Stimulated activated CD8-positive, alpha-beta memory T cell treated with anti-CD3 and anti-CD28 coated beads, Interleukin-4, amount 100 ng/mL, for 1 hour (primary cell): ENCODE measurements at regions not wholly inside any gene's neighbourhood (a gene's known extent, or its start where the extent isn't known, plus 50 kb on each side); places are given as distances from the start of the nearest gene placed in this dataset.

Experiments used
- DNase-seq, 2 donors: peaks; one replicate each; pipeline ENCODE4 v3.0.0-alpha.2; 2020; ENCODE audit warnings: low read depth in 2 of 2, low spot score in 1 of 2

DNA sequence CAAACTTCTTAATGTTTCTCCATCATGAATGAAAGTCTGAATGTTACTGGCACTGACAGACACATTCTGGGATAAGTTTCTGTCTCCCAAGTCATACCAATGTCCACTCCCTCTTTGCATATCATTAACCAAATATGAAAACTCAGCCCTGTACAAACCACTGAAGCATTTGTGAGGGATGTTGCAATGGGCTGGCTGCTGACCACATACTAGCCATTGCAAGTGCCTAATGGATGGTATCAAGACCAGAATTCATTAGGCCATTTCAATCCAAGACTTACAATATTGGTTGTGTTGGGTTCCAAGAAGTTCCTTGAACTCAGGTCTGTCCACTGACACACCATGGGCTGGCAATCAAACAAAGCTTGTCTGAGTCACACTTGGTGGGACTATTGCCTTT is 73.8 kb downstream of the CBLN2 start:
- DNase-seq: no peak

DNA sequence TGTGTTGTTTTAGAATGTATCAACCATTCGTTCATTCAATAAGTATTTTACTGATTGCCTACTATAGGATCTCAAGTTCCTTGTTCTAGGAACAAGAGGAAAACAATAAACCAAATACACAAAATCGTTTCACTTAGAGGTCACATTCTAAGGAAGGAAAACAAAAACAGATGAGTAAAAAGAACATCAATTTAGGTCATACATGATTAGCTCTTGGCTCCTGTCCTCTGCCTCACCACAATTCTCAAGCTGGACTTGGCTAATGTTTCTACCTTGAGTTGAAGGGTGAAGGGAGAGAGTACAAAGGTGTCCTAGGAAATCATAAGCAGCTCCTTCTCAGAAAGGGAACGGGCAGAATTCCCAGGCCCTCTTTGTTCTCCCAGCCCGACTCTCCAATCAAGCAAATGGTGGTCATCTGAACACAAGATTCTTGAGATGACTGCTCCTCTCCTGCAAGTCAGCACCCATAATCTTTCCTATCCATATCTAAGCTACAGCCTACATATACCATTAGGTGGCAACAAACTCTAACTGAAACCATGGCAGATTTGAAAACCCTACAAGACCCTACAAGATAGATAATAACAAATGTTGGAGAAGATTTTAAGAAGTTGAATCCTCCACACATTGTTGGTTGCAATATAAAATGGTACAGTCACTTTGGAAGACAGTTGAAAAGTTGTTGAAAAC is 76.0 kb downstream of the CBLN2 start:
- DNase-seq: no peak

DNA sequence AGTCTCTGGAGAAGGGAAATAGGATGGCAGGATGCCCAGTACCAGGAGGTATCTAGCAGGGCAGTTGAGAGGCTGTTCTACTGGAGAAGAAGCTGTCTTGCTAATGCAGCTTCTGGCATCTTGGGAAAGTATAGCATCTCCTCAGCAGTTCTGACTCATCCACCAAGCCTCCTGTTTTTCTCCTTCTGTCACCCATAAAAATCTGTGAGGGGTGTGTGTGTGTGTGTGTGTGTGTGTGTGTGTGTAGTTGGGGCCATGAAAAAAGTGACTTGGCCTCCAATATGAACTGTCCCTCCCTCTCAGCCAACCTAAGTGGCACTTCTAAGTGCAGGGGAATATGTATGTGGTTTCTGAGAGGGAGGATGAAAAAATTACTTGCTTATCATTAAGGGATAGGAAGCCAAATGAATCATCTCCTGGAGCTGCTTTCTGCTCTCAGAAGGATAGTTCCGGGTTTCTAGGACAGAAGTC is 83.9 kb downstream of the CBLN2 start:
- DNase-seq: no peak

DNA sequence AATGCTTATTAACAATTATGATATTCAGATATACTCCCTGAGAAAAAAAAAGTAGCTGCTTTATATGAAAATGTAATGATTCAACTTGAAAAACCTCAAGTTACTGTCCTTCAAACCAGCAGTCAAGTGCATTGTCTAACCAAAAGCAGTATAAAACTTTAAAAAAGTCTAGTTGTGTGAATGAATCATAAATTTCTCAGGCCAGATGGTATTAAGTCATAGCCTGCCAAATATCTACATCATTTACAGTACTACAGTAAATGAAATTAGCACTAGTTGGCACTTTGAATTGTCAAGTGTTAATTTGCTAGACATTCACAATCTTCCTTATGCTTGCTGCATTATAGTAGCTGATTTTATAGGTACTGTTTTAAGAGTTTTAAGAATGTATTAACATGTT is 85.9 kb downstream of the CBLN2 start:
- DNase-seq: no peak

DNA sequence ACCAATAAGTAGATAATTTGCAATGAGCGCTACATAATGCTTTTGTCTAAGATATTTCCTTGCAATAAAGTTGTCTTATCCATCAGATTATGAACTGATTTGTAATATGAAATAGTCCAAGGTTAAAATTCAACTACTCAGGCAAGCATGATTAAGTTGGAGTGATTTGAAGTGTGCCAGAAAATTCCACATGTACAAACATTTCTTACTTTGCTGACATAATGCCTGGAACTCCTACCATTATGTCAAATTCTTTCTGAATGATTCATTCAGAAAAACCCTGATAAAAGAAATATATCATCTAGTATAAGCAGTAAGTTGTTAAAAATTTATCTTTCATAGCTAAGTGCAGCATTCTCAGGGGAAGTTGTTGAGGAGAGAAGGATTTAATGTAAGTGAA is 87.3 kb downstream of the CBLN2 start:
- DNase-seq: no peak

DNA sequence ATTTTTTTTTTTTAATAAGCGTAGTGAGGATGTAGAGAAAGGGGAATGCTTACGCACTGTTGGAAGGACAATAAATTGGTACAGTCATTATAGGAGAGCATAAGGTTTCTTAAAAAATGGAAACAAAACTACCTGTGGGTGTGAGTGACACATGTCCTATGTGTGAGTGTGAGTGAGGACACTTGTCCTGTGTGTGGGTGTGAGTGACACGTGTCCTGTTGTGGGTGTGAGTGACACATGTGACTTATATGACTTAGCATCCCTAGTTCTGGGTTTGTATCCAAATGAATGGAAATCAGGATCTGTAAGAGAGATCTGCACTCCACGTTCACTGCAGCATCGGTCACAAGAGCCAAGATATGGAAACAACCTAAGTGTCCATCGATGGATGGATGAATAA is 91.8 kb downstream of the CBLN2 start:
- DNase-seq: no peak

DNA sequence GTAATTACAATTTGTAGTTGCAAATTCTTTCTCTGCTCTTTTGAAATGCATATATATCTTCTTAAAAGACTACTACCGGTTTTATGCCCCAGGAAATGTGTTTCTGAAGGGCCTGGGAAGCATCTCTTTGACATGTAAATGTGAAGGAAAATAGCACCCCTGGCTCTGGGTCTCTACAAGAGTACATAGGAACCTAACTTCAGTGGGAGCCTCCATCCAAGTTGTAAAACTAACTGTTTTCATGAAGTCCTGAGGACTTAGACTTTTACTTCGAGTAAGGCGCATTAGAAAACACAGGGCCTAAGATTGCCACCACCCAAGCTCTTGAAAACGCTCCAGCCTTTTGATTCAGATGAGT is 99.4 kb downstream of the CBLN2 start:
- DNase-seq: no peak

DNA sequence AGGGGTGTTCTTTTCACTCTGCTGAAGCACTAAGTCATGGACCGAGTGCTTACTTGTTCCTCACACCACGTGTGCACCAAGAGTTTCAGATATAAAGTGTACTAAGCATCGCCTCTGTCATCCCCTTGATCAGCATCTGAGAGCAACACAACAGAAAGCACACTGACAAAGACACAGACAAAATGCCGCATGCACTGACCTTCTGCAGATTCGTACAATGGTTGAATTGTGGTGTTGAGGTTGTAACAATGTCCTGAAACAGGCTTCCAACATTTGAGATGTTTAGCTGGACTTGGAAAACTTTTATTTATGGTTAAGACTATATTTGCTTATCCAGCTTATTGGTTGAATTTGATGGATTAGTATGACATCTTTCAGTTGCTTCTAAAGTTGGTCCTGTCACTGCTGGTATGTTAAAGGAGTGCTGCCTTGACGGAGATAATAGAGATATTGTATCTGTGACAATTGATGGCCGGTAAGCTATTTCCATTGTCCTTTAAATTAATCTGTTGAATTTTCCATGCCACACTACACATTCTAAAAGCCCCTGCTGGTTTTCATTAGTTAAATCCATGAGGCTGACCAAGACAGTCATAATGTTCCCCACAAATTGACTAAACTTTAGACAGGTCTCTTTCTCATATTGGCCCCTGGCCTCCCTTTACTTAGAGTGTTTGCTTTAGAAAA is 99.9 kb downstream of the CBLN2 start:
- DNase-seq: no peak

DNA sequence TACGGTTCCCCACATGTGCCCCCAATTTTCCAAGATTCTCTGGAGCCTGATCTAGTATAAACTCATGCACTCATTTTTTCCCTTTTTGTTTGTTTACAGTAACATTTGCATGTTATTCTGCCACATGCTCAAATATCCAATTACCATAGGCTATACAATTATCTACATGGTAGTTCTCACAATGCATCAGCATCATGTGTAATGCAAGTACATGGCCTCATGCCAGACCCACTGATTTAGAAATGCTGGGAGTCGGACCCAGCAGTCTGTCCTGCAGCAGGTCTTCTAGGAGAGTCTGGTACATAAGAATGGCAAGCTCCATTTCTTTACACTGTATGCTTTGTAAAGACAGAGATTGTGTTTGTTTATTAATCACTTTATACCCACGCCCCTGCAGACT is 107.7 kb downstream of the CBLN2 start:
- no peak for DNase-seq

DNA sequence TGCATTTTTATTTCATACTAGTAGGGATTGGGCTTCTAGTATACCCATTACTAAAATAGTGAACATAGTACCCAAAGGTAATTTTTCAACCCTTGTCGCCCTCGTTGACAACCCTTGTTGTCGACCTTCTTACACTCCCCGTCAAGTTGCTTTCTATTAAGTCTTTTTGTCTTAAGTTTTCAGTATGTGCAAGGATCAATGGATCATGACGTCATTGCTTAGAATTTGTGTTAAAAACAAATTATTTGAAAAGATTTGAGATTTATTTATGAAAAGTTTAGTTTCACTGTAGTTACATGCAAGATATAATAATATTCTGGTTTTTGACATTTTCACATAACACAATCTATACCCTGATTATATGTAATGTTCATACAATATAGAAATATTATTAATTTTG is 110.4 kb downstream of the CBLN2 start:
- DNase-seq: no peak

DNA sequence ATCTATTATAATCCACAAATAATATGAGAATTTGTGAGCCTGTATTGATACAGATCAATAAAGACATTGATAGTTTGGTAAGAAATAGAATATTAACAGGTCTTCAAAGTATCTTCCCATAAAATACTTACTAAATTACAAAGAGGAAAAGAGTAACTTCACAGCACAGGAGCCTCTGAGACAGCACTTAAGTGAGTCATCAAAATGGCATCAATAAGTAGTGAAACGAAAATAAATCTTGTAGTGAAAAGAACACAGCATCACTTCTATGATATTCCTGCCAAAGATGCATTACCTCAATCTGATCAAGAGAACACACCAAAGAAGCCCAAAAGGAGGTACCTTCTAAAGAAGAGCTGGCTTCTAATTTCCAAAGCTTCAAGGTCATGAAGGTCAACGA is 116.4 kb downstream of the CBLN2 start:
- no peak for DNase-seq

DNA sequence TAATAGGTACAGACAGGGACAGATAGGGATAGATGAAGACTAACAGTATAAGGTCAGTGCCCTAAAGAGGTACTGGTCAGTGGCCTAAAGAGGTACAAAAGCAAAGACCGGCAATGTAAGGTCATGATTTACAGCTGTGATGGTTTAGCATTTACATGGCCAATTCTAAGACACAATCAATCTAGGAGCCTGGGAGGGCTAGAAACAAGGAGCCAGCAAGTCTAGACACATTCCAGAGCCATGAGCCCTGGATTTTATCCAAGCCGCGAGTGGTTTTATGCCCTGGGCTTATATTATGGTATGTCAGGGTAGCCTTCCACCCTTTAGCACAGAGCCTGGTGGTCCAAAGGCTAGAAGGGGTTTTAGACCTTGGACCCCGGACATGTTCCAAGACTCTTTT is 124.2 kb downstream of the CBLN2 start:
- DNase-seq: no peak

DNA sequence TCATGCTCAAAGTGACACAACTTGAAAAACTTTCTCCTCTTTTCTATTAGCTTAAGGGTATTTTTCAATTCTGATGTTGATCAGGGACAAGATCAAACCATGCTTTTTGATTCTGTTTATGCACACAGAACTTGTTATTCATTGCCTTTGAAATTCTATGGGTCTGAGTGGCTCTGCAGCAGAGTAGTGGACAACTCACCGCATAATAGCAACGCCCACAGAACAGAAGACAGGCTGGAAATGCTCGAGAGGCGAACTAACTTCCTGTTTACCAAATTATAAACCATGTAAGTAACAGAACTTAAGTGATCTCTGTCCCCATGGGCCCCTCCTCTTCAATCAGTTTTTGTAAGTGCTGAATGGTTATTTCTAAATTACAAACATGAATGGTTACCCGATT is 131.2 kb downstream of the CBLN2 start:
- no peak for DNase-seq

DNA sequence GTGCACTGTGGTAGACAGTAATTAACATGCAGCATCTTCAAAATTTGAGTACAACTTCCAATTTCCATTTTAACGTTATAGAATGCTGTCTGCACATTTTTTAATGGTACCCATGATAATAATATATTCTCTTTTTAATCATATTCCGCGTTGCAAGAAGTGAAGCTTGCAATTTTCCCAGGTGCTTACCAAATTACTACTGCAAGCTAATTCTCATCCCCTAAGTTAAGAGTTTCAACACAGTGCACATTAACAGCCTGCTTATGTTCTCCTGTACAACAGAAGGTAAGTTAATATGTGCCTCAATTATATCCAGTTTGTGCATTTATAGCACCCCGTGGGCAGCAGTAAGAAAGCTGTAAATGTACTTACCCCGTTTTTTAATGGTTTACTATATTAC is 132.9 kb downstream of the CBLN2 start:
- no peak for DNase-seq

DNA sequence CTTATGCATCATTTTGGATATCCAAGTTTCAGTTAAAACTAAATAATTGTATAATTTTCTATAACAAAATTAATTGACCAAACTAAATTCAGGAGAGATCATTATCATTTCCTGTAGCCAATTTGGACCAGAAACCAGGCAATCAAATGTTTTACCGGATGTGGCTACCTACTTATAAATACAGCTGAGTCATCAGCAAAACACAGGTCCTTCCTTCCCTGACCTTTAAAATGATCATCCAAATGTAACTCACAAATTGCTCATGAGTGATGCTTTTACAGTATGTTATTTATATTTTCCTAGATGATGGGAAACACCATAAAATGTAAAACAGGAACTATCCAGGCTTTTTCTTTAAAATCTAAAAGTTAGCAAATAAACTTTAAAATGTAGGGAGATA is 133.7 kb downstream of the CBLN2 start:
- no peak for DNase-seq

DNA sequence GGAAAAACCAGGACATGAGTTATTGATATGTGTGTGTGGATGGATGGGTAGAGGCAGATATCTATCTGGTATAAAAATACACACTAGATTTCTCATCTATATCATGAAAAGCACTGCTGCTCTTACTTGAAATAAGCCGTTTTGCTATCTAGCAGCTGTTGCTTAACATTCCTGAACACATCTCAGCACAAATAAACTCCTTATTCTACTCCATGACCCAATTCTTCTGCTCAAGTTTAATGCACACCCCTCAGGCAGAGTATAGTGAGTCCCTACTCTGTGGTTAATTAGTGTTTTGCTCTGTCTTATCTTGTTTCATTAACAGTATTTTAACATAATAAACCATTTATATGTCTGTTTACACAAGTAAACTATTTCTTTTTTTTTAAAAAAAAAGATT is 134.2 kb downstream of the CBLN2 start:
- DNase-seq: no peak

DNA sequence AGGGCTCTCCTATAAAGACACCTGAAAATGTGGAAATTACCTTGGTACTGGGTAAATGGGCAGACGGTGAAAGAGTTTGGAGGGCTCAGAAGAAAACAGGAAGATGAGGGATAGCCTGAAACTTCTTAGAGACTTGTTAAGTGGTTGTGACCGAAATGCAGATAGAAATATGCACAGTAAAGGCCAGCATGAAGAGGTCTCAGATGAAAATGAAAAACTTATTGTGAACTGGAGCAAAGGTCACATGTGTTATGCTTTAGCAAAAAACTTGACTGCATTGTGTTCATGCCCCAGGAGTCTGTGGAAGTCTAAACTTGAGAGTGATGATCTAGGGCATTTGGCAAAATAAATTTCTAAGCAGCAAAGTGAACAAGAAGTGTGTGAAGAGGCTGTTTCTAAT is 137.1 kb downstream of the CBLN2 start:
- DNase-seq: no peak

DNA sequence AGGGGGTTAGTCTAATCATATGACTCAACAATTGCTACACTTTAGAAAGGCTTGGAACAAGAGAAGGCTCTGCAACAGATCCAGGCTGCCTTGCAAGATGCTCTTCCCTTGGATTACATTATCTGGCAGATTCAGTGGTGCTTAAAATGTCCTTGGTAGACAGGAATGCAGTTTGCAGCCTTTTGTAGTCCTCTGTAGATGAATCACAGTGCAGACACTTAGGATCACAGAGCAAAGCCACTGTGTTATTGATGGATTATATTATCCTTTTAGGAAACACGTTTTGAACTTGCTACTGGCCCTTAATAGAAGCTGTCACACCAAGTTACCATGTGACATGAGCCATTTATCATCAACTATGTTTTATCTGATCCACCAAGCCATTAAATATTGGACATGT is 152.2 kb downstream of the CBLN2 start:
- no peak for DNase-seq

DNA sequence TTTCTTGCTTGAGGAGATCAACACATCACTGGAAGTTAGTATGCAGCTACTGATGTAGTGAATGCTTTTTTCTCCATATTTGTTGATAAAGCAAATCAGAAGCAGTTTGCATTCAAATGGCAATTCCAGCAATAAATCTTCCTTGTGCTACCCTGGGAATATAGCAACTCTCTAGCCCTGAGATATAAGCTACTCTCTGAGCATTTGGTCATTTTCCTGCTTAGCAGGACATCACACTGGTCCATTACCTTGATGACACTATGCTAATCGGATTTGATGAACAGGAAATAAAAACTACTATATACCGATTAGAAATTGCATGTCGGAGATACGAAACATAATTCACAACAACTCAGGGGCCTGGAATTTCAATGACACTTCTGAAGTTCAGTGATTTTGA is 152.7 kb downstream of the CBLN2 start:
- DNase-seq: no peak

DNA sequence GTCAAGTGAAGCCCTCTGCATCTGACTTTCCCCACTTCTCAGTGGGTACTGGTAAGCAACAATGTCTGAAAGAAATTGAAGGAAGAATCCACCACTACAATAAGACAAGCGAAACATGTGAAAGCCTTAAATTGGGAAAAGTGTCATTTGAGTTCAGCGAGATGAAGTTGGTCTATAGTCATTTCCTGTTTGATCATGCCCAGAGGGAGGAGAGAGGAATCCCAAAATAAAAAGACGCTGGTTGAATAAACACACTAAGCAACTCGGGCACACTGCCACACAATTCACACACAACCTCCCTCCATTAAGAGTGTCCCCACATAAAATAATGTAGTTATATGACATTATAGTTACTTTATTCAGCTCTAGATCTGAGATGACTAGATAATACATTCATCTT is 166.1 kb downstream of the CBLN2 start:
- DNase-seq: no peak

DNA sequence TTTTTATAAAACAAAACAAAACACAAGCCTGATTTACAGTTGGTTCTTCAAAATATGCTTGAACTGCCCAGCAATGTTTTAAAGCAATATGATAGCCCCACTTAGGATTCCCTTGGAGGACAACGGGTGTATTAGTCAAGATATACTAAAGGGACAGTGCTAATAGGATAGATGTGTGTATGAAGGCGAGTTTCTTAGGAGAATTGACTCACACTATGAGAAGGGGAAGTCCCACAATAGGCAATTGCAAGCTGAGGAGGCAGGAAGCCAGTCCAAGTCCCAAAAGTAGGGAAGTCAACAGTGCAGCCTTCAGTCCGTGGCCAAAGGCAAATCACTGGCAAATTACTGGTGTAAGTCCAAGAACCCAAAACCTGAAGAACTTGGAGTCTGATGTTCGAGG is 167.9 kb downstream of the CBLN2 start:
- DNase-seq: no peak

DNA sequence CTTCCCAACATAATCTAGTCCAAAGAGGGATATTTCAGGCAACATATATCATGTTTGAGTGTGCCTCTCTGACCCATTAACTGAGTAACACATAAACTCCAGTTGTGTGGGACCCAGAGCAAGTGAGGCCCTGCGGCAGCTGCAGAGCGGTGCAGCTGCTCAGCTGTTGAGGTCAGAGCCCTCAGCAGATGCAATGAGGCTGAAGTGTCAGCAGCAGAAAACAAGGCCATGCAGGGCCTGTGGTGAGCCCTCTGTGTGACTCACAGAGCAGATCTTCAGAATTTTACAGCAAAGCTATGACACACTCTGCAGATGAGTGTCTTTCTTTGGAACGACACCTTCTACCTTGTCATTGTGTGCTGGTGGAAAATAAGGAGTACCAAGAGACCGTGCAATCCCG is 168.5 kb downstream of the CBLN2 start:
- no peak for DNase-seq

DNA sequence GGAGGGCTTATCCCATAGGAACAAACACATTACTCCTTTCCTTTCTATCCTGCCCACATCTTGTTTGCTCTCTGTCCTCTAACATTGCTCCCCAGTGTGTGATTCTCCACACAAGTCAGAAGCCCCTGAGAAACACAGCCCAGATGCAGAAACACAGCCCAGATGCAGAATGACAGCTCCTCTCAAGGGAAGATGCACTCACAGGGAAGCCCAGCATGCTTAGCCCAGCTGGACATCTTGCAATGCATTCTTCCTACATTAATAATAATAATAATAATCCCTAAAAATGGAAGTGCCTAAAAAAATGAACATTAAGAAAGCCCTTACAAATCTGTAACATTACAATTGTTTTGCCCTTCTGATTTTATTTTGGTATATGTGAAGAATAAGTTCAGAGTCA is 172.1 kb downstream of the CBLN2 start:
- DNase-seq: no peak
